Hepatocyte (in vitro differentiated cells): ENCODE measurements at regions not wholly inside any gene's neighbourhood (a gene's known extent, or its start where the extent isn't known, plus 50 kb on each side); places are given as distances from the start of the nearest gene placed in this dataset.

Experiments used
- DNase-seq: peaks from one replicate; pipeline ENCODE4 v3.0.0-alpha.2; 2016; ENCODE audit warnings: low spot score
- H2AFZ ChIP-seq: fragments of 200-600 bp; sonication (generic); 2 replicates; pipeline ENCODE4 v1.6.0; 2016; ENCODE audit warnings: antibody characterized with exemption, mild to moderate bottlenecking
- H3K27ac ChIP-seq: fragments of 200-600 bp; sonication (generic); 2 replicates; pipeline ENCODE4 v1.5.1; 2016; ENCODE audit warnings: mild to moderate bottlenecking
- H3K27me3 ChIP-seq: fragments of 200-600 bp; sonication (generic); 2 replicates; pipeline ENCODE4 v1.6.1; 2016
- H3K36me3 ChIP-seq: fragments of 200-600 bp; sonication (generic); replicated peaks from 2 replicates; pipeline ENCODE4 v1.5.1; 2016; ENCODE audit warnings: low read depth; ENCODE audit not compliant: insufficient read depth
- H3K4me1 ChIP-seq: fragments of 200-600 bp; sonication (generic); 2 replicates; pipeline ENCODE4 v1.5.1; 2016; ENCODE audit warnings: mild to moderate bottlenecking, moderate library complexity; ENCODE audit not compliant: insufficient read depth
- H3K4me2 ChIP-seq: fragments of 200-600 bp; sonication (generic); 2 replicates; pipeline ENCODE4 v1.6.0; 2016
- H3K4me3 ChIP-seq: fragments of 200-600 bp; sonication (generic); 2 replicates; pipeline ENCODE4 v1.5.1; 2016; ENCODE audit warnings: mild to moderate bottlenecking
- H3K79me2 ChIP-seq: fragments of 200-600 bp; sonication (generic); 2 replicates; pipeline ENCODE4 v1.6.0; 2017; ENCODE audit warnings: mild to moderate bottlenecking
- H3K9me2 ChIP-seq: fragments of 200-600 bp; sonication (generic); replicated peaks from 2 replicates; pipeline ENCODE4 v1.6.0; 2017; ENCODE audit warnings: mild to moderate bottlenecking; ENCODE audit not compliant: insufficient read depth
- H3K9me3 ChIP-seq: fragments of 200-600 bp; sonication (generic); 2 replicates; pipeline ENCODE4 v1.5.1; 2016; ENCODE audit warnings: low read depth, mild to moderate bottlenecking
- H4K20me1 ChIP-seq: fragments of 200-600 bp; sonication (generic); 2 replicates; pipeline ENCODE4 v1.6.0; 2016; ENCODE audit warnings: mild to moderate bottlenecking; ENCODE audit not compliant: insufficient read depth, poor library complexity, severe bottlenecking
- CTCF ChIP-seq: fragments of 200-600 bp; sonication (generic); IDR thresholded peaks from 2 replicates; pipeline ENCODE4 v1.5.1; 2016; ENCODE audit warnings: antibody characterized with exemption, mild to moderate bottlenecking; ENCODE audit not compliant: poor library complexity
- EZH2 ChIP-seq: fragments of 200-600 bp; sonication (generic); IDR thresholded peaks from 2 replicates; pipeline ENCODE4 v1.6.1; 2016; ENCODE audit warnings: antibody characterized with exemption, mild to moderate bottlenecking, borderline replicate concordance
- EZH2phosphoT487 ChIP-seq: fragments of 200-600 bp; sonication (generic); IDR thresholded peaks from one replicate; pipeline ENCODE4 v1.6.1; 2018; ENCODE audit warnings: antibody characterized with exemption, mild to moderate bottlenecking, low read depth, moderate library complexity; ENCODE audit not compliant: unreplicated experiment, severe bottlenecking
- WGBS: methylation state at CpG from one replicate; pipeline ENCODE4 v1.1.6; 2016; ENCODE audit warnings: low lambda C conversion rate; ENCODE audit errors: missing lambda C conversion rate; 5-methylcytosine and 5-hydroxymethylcytosine counted together

- Histone ChIP-seq H3K79me2 (no peaks in the 10 kb centered on the region), H3K9me3 (no peaks in the 10 kb centered on the region), H3K9me2 (no peaks in the 10 kb centered on the region), H2AFZ (no peak overlapping the region), H3K4me3 (no peak overlapping the region), H3K4me1 (no peaks in the 10 kb centered on the region), H4K20me1 (no peaks in the 10 kb centered on the region), H3K27me3 (no peaks in the 10 kb centered on the region), H3K4me2 (no peak overlapping the region), H3K27ac (no peak overlapping the region), H3K36me3 (no peaks in the 10 kb centered on the region)
- 88% methylated on average over 1 of the region's 1 CpG for WGBS
- DNase-seq, result peak; percentile 11
- TF ChIP-seq EZH2, result no peak
- TF ChIP-seq CTCF, result no peak
- no peak for TF ChIP-seq EZH2phosphoT487
These were observed 109.4 kb downstream of the RFC3 start for GRCh38 chr13:33927315-33927714.

- DNase-seq, result peak; percentile 79
- Histone ChIP-seq H3K4me3 (no peak overlapping the region), H2AFZ (no peak overlapping the region), H3K4me1 (no peaks in the 10 kb centered on the region), H3K79me2 (no peaks in the 10 kb centered on the region), H3K9me2 (no peaks in the 10 kb centered on the region), H4K20me1 (no peaks in the 10 kb centered on the region), H3K4me2 (no peak overlapping the region), H3K27me3 (no peaks in the 10 kb centered on the region), H3K9me3 (no peaks in the 10 kb centered on the region), H3K36me3 (no peaks in the 10 kb centered on the region), H3K27ac (no peak overlapping the region)
- TF ChIP-seq CTCF, result peak; percentile 62
- no peak for TF ChIP-seq EZH2phosphoT487
- TF ChIP-seq EZH2, result no peak
- WGBS, result 86% methylated on average over 5 of the region's 5 CpGs
These were observed 113.7 kb downstream of the RFC3 start for GRCh38 chr13:33931397-33932311.

- Histone ChIP-seq H3K4me3 (no peak overlapping the region), H3K36me3 (no peaks in the 10 kb centered on the region), H3K27me3 (no peaks in the 10 kb centered on the region), H3K27ac (no peak overlapping the region), H3K4me2 (no peak overlapping the region), H3K79me2 (no peaks in the 10 kb centered on the region), H3K4me1 (no peaks in the 10 kb centered on the region), H4K20me1 (no peaks in the 10 kb centered on the region), H2AFZ (no peak overlapping the region), H3K9me3 (no peaks in the 10 kb centered on the region), H3K9me2 (no peaks in the 10 kb centered on the region)
- no peak for DNase-seq
- TF ChIP-seq CTCF (no peak), EZH2 (no peak), EZH2phosphoT487 (no peak)
- 38% methylated on average over 3 of the region's 3 CpGs for WGBS
These were observed 114.9 kb downstream of the RFC3 start for GRCh38 chr13:33932769-33933406.
